GM12878 (cell line): ENCODE measurements at regions not wholly inside any gene's neighbourhood (a gene's known extent, or its start where the extent isn't known, plus 50 kb on each side); places are given as distances from the start of the nearest gene placed in this dataset.

Experiments
- POLR2A ChIP-seq: IDR thresholded peaks from 2 replicates; pipeline ENCODE4 v1.6.1; 2011; ENCODE audit warnings: low read depth, mild to moderate bottlenecking, low read length
- SPI1 ChIP-seq: IDR thresholded peaks from 2 replicates; pipeline ENCODE4 v1.6.1; 2011; ENCODE audit warnings: low read depth, mild to moderate bottlenecking, low read length, moderate library complexity, borderline replicate concordance; ENCODE audit not compliant: insufficient read depth

GRCh38 chr11:45513821-45514340, 151.5 kb downstream of the CHST1 start:
- TF ChIP-seq POLR2A (no peak), SPI1 (no peak)
